ENCODE measurements at regions not wholly inside any gene's neighbourhood (a gene's known extent, or its start where the extent isn't known, plus 50 kb on each side); places are given as distances from the start of the nearest gene placed in this dataset.
"Not testable (repeated sequence)": the region's sequence is repeated elsewhere in the genome, so short reads cannot be mapped to it uniquely, and the experiment has no call there.

- H3K27ac Mint-ChIP-seq, result no peak overlapping the region
- no peak for DNase-seq (ENCODE audit: low spot score in 2 of 2)
- H3K4me3 Mint-ChIP-seq, result no peak overlapping the region
- no peaks in the 10 kb centered on the region for H3K36me3 Mint-ChIP-seq
- peaks cover 6% of the 10 kb centered on the region for H3K4me1 Mint-ChIP-seq
- no peaks in the 10 kb centered on the region for H3K9me3 Mint-ChIP-seq
- ATAC-seq, result no peak
Measured at GRCh38 chr5:98314292-98314691, 459.2 kb upstream of the RGMB start.

GRCh38 chr5:98318386-98318785, 455.1 kb upstream of the RGMB start:
- peaks cover 2% of the 10 kb centered on the region for H3K9me3 Mint-ChIP-seq
- no peaks in the 10 kb centered on the region for H3K4me1 Mint-ChIP-seq
- no peak overlapping the region for H3K27ac Mint-ChIP-seq
- no peak for DNase-seq (ENCODE audit: low spot score in 2 of 2)
- no peak for ATAC-seq
- H3K36me3 Mint-ChIP-seq, result no peaks in the 10 kb centered on the region
- no peak overlapping the region for H3K4me3 Mint-ChIP-seq

- Mint-ChIP-seq H3K36me3 (no peaks in the 10 kb centered on the region), H3K9me3 (peaks cover 2% of the 10 kb centered on the region), H3K27ac (no peak overlapping the region), H3K4me3 (no peak overlapping the region), H3K4me1 (no peaks in the 10 kb centered on the region)
- DNase-seq (ENCODE audit: low spot score in 2 of 2) (no peak), ATAC-seq (no peak)
Measured at GRCh38 chr5:98319299-98320011, 454.0 kb upstream of the RGMB start.

- Mint-ChIP-seq H3K4me1 (no peaks in the 10 kb centered on the region), H3K4me3 (no peak overlapping the region), H3K36me3 (no peaks in the 10 kb centered on the region), H3K27ac (no peak overlapping the region), H3K9me3 (peaks cover 2% of the 10 kb centered on the region)
- DNase-seq (ENCODE audit: low spot score in 2 of 2), result no peak
- ATAC-seq, result no peak
Measured at GRCh38 chr5:98320343-98320742, 453.1 kb upstream of the RGMB start.

GRCh38 chr5:98321361-98321760, 452.1 kb upstream of the RGMB start:
- Mint-ChIP-seq H3K4me1 (no peaks in the 10 kb centered on the region), H3K9me3 (peaks cover 2% of the 10 kb centered on the region), H3K27ac (no peak overlapping the region), H3K36me3 (no peaks in the 10 kb centered on the region), H3K4me3 (no peak overlapping the region)
- ATAC-seq (no peak), DNase-seq (ENCODE audit: low spot score in 2 of 2) (no peak)

- DNase-seq (ENCODE audit: low spot score in 2 of 2); H3K4me1 Mint-ChIP-seq; H3K4me3 Mint-ChIP-seq; ATAC-seq; H3K36me3 Mint-ChIP-seq; H3K9me3 Mint-ChIP-seq; H3K27ac Mint-ChIP-seq: not testable (repeated sequence)
Measured at GRCh38 chr5:98325187-98325586, 448.3 kb upstream of the RGMB start.

- H3K9me3 Mint-ChIP-seq, result peaks cover 5% of the 10 kb centered on the region
- no peak overlapping the region for H3K27ac Mint-ChIP-seq
- DNase-seq (ENCODE audit: low spot score in 2 of 2), result no peak
- no peaks in the 10 kb centered on the region for H3K4me1 Mint-ChIP-seq
- H3K4me3 Mint-ChIP-seq, result no peak overlapping the region
- H3K36me3 Mint-ChIP-seq, result no peaks in the 10 kb centered on the region
- ATAC-seq, result no peak
Measured at GRCh38 chr5:98328015-98328414, 445.4 kb upstream of the RGMB start.

GRCh38 chr5:98330871-98331270, 442.6 kb upstream of the RGMB start:
- H3K27ac Mint-ChIP-seq, result no peak overlapping the region
- ATAC-seq (no peak), DNase-seq (ENCODE audit: low spot score in 2 of 2) (no peak)
- peaks cover 3% of the 10 kb centered on the region for H3K9me3 Mint-ChIP-seq
- H3K4me3 Mint-ChIP-seq, result no peak overlapping the region
- H3K36me3 Mint-ChIP-seq, result no peaks in the 10 kb centered on the region
- no peaks in the 10 kb centered on the region for H3K4me1 Mint-ChIP-seq

- ATAC-seq, result no peak
- H3K36me3 Mint-ChIP-seq, result no peaks in the 10 kb centered on the region
- no peak for DNase-seq (ENCODE audit: low spot score in 2 of 2)
- no peaks in the 10 kb centered on the region for H3K4me1 Mint-ChIP-seq
- no peak overlapping the region for H3K27ac Mint-ChIP-seq
- H3K9me3 Mint-ChIP-seq, result peaks cover 3% of the 10 kb centered on the region
- H3K4me3 Mint-ChIP-seq, result no peak overlapping the region
Measured at GRCh38 chr5:98333921-98334320, 439.5 kb upstream of the RGMB start.

GRCh38 chr5:98334946-98335345, 438.5 kb upstream of the RGMB start:
- Mint-ChIP-seq H3K36me3 (no peaks in the 10 kb centered on the region), H3K4me3 (no peak overlapping the region), H3K27ac (no peak overlapping the region), H3K4me1 (no peaks in the 10 kb centered on the region), H3K9me3 (peaks cover 3% of the 10 kb centered on the region)
- no peak for ATAC-seq
- no peak for DNase-seq (ENCODE audit: low spot score in 2 of 2)

GRCh38 chr5:98339141-98339848, 434.2 kb upstream of the RGMB start:
- no peak overlapping the region for H3K4me3 Mint-ChIP-seq
- no peak for DNase-seq (ENCODE audit: low spot score in 2 of 2)

GRCh38 chr5:98341038-98342032, 432.1 kb upstream of the RGMB start:
- Mint-ChIP-seq H3K27ac (no peak overlapping the region), H3K4me1 (no peaks in the 10 kb centered on the region), H3K9me3 (peaks cover 4% of the 10 kb centered on the region), H3K4me3 (no peak overlapping the region), H3K36me3 (no peaks in the 10 kb centered on the region)
- ATAC-seq (no peak), DNase-seq (ENCODE audit: low spot score in 2 of 2) (no peak)

More at GRCh38 chr5:98339141-98339848, 434.2 kb upstream of the RGMB start:
- ATAC-seq, result no peak
- Mint-ChIP-seq H3K36me3 (no peaks in the 10 kb centered on the region), H3K4me1 (no peaks in the 10 kb centered on the region), H3K9me3 (no peaks in the 10 kb centered on the region), H3K27ac (no peak overlapping the region)

GRCh38 chr5:98342958-98343660, 430.4 kb upstream of the RGMB start:
- H3K4me1 Mint-ChIP-seq; H3K9me3 Mint-ChIP-seq; H3K4me3 Mint-ChIP-seq; ATAC-seq; H3K36me3 Mint-ChIP-seq; H3K27ac Mint-ChIP-seq; DNase-seq (ENCODE audit: low spot score in 2 of 2): not testable (repeated sequence)

GRCh38 chr5:98349251-98349989, 424.0 kb upstream of the RGMB start:
- DNase-seq (ENCODE audit: low spot score in 2 of 2) (no peak), ATAC-seq (no peak)
- Mint-ChIP-seq H3K36me3 (no peaks in the 10 kb centered on the region), H3K4me1 (no peaks in the 10 kb centered on the region), H3K27ac (no peak overlapping the region), H3K4me3 (no peak overlapping the region), H3K9me3 (peaks cover 13% of the 10 kb centered on the region)

All from stimulated activated effector memory CD8-positive, alpha-beta T cell treated with anti-CD3 and anti-CD28 coated beads, Interleukin-12 subunit alpha, Interleukin-12 subunit beta, amount 100 ng/mL, for 72 hours (primary cell).